Fibroblast of pulmonary artery (primary cell): ENCODE measurements at regions not wholly inside any gene's neighbourhood (a gene's known extent, or its start where the extent isn't known, plus 50 kb on each side); places are given as distances from the start of the nearest gene placed in this dataset.
A peak's percentile ranks its signal among the peaks of the same experiment; 100 is the strongest.

Experiments used
- DNase-seq: peaks from one replicate; pipeline ENCODE4 v3.0.0-alpha.2; 2010; ENCODE audit warnings: low read depth
- H3K4me3 ChIP-seq: replicated peaks from 2 replicates; pipeline ENCODE4 v1.5.1; 2011; ENCODE audit warnings: low read depth, mild to moderate bottlenecking, control low read depth, low read length, moderate library complexity
- CTCF ChIP-seq: IDR thresholded peaks from 2 replicates; pipeline ENCODE4 v1.5.1; 2011; ENCODE audit warnings: mild to moderate bottlenecking, control low read depth, low read length, inconsistent platforms; ENCODE audit errors: missing control alignments

DNA sequence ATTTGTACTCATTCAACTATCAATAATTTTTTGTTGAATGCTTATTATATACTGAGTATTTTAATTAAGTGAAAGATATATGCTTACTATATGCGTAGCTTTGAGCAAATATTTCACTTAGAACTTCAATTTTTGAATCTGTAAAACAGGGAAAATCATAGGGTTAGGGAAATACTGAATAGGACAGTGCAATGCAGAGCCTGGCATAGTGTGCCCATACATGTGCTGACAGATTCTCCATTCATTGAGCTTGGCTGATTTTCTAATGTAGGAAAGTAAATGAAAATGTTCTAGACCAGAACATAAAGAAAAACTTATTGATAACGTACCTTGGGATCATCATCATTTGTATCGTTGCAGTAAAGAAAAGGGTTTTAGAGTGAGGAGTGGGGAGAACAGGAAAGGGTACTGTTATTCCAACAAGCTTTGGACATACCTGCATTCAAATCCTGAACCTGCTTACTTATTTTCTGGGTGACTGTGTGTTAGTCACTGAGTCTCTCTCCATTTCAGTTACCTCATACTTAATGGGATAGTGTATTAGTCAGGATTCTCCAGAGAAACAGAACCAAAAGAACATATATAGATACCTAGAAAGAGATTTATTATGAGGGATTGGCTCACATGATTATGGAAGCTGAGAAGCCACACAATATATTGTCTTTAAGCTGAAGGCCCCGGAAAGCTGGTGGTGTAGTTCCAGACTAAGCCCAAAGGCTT, 436.4 kb downstream of the ADAMTS20 start:
- no peak for DNase-seq
- no peak for TF ChIP-seq CTCF
- H3K4me3 ChIP-seq: no peak overlapping the region

- TF ChIP-seq CTCF: no peak
- no peak for DNase-seq
- no peak overlapping the region for H3K4me3 ChIP-seq
These were observed 437.7 kb downstream of the ADAMTS20 start for GRCh38 chr12:43114316-43114715.

DNA sequence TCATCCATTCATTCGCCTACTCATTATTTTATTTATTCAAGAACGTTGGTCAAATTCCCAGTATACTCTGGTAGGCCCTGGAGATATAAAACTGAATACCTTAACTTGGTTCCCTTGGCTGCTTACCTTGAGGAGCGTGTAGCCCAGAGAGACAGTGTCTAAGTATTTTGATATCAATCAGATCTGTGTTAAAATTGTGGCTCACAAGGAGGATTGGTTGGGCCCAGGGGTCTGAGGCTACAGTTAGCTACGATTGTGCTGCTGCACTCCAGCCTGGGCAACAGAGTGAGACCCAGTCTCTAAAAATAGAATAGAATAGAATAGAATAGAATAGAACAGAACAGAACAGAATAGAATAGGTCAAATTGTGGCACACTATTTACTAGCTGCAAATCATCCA, 438.4 kb downstream of the ADAMTS20 start:
- TF ChIP-seq CTCF: no peak
- H3K4me3 ChIP-seq: no peak overlapping the region
- no peak for DNase-seq

- TF ChIP-seq CTCF: peak; percentile 23
- H3K4me3 ChIP-seq: no peak overlapping the region
- DNase-seq: peak; percentile 39
These were observed 438.9 kb downstream of the ADAMTS20 start for GRCh38 chr12:43113135-43113534.

GRCh38 chr12:43112101-43112920, 439.7 kb downstream of the ADAMTS20 start:
- no peak for DNase-seq
- no peak for TF ChIP-seq CTCF
- H3K4me3 ChIP-seq: no peak overlapping the region

DNA sequence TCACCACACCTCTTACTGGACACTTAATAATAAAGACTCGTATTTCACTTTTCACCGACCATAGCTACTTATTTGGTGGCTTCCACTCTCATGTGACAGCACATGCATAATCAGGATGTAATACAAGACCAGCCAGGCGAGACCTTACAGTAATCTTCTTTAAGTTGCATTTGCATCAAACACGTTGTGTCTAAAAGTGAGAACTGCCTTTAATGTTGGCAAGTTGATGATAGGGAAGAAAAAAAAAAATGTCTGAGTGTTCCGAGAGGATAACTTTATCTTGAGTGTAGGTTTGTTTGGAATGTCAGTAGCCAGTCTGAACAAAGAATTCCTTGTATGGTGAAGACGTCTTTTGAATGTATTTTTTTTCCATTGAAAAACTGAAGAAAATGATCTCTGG, 440.4 kb downstream of the ADAMTS20 start:
- no peak for TF ChIP-seq CTCF
- H3K4me3 ChIP-seq: no peak overlapping the region
- peak; percentile 42 for DNase-seq
